ENCODE measurements at regions not wholly inside any gene's neighbourhood (a gene's known extent, or its start where the extent isn't known, plus 50 kb on each side); places are given as distances from the start of the nearest gene placed in this dataset.

DNA sequence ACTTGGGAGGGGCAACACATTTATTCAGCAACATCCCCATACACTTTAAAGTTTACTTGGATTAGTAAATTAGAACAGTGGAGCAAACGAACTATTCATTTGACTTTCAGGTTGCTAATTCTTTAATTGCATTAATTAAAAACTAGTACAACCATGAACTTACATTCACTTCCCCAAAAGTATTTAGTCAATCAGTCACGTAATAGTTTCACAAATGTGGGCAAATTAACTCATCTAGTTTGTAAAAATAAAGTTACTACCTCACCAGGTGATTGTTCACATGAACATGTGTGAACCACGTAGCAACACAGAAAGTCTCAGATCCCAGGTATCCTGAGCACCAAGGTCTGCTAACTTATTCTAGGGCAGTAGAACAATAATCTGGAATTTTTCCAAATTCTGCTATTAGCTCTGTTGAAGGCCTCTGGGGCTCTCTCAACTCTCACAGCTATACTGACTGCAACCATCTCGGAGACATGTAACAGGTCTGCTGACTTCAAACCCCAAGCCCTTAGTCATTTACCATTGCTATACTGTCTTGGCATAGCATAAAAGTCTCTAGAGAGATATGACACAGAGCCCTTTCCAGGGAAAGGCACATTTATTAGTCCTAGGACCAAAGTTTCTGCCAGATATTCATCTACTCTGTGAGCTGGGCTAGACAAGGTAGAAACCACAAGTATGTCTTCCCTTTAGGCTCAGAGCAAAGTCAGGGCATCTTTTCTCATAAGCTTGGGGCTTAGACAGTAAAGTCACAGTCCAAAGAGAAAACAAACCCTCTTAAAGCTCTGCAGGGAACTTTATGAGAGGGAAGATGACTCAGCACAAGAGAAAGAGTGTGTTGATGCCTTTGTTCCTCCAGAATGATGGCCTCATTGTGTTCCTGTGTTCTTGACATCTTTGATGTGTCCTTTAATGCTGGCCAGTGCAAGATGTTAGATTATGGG, 50.9 kb upstream of the CCDC28A start (continued):
- TF ChIP-seq, protein P1, sequence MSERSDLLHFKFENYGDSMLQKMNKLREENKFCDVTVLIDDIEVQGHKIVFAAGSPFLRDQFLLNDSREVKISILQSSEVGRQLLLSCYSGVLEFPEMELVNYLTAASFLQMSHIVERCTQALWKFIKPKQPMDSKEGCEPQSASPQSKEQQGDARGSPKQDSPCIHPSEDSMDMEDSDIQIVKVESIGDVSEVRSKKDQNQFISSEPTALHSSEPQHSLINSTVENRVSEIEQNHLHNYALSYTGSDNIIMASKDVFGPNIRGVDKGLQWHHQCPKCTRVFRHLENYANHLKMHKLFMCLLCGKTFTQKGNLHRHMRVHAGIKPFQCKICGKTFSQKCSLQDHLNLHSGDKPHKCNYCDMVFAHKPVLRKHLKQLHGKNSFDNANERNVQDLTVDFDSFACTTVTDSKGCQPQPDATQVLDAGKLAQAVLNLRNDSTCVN (tag by site-specific recombination; optimal IDR thresholded peaks at IDR 0.05) = no peak
- TF ChIP-seq ZBTB1 (tag by site-specific recombination; IDR thresholded peaks at IDR 0.05) (no peak), ZNF677 (tag by site-specific recombination; IDR thresholded peaks at IDR 0.05) (no peak), ZNF138 (tag by site-specific recombination; IDR thresholded peaks at IDR 0.05; ENCODE audit: borderline replicate concordance) (no peak), ZFP69B (tag by site-specific recombination; IDR thresholded peaks at IDR 0.05) (no peak), RBAK (tag by site-specific recombination; IDR thresholded peaks at IDR 0.05) (no peak), ZNF629 (tag by site-specific recombination; IDR thresholded peaks at IDR 0.05) (0 out of 2 replicates have a peak, but pooled peaks have one; percentile 23), ZNF266 (tag by site-specific recombination; IDR thresholded peaks at IDR 0.05; ENCODE audit: low read depth) (no peak)
- TF ChIP-seq, protein P2, sequence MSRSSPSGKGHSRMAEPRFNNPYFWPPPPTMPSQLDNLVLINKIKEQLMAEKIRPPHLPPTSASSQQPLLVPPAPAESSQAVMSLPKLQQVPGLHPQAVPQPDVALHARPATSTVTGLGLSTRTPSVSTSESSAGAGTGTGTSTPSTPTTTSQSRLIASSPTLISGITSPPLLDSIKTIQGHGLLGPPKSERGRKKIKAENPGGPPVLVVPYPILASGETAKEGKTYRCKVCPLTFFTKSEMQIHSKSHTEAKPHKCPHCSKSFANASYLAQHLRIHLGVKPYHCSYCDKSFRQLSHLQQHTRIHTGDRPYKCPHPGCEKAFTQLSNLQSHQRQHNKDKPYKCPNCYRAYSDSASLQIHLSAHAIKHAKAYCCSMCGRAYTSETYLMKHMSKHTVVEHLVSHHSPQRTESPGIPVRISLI (tag by site-specific recombination; IDR thresholded peaks at IDR 0.05) = no peak

All from HEK293 (cell line).